ENCODE measurements at regions not wholly inside any gene's neighbourhood (a gene's known extent, or its start where the extent isn't known, plus 50 kb on each side); places are given as distances from the start of the nearest gene placed in this dataset.
"Not testable (repeated sequence)": the region's sequence is repeated elsewhere in the genome, so short reads cannot be mapped to it uniquely, and the experiment has no call there.

DNA sequence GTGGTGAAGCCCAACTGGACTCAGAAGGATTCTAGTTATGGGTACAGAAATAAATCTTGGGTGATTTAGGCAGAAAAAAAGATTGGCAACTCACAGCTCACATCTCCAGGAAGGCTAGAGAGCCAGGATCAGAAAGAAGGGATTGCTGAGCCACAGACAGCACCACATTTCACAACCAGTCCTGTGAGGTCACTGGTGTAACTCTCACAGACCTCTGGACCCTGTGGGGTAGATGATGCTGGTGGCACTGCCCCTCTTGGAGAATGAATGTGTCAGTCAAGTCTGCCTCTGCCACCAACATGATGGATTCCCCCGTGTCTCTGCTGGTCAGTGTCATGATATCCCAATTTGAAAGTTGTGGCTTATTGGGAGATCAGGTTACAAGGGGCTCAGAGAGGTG is 70.9 kb upstream of the HMCN1 start:
- H3K9me3 ChIP-seq (ENCODE audit: control insufficient read depth, low read length): no peaks in the 10 kb centered on the region
- H3K27me3 ChIP-seq (replicated peaks; ENCODE audit: control insufficient read depth, insufficient read depth, low read length, poor library complexity, severe bottlenecking): no peaks in the 10 kb centered on the region
- H3K27ac ChIP-seq (ENCODE audit: insufficient read depth, low read length, poor library complexity, severe bottlenecking): no peak overlapping the region
- no peak overlapping the region for H3K4me3 ChIP-seq (ENCODE audit: insufficient read depth, low read depth, low read length, poor library complexity, severe bottlenecking)
- DNase-seq: no peak
- H3K4me1 ChIP-seq (ENCODE audit: control insufficient read depth, insufficient read depth, low read length, poor library complexity, severe bottlenecking): no peaks in the 10 kb centered on the region
- H3K36me3 ChIP-seq (ENCODE audit: control insufficient read depth, insufficient read depth, low read length): no peaks in the 10 kb centered on the region

DNA sequence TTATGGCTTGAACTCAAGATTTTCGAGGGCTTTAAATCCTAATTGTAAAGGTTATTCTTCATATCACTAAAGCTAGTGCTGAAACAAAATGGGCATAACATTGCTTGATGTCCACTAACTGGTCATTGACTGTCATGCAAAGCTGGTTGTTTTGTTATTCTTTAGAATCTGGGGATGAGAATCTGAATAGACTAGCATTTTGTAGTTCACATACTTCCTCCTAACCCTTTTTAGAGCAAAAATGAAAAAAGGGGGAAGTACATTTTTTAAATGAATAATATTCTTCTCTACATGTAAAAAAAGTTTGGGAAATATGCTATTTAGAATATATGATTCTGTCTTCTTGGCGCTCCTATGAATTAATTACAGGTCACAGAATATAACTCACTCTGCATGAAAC is 72.2 kb upstream of the HMCN1 start:
- no peak overlapping the region for H3K4me3 ChIP-seq (ENCODE audit: insufficient read depth, low read depth, low read length, poor library complexity, severe bottlenecking)
- no peak for DNase-seq
- no peaks in the 10 kb centered on the region for H3K36me3 ChIP-seq (ENCODE audit: control insufficient read depth, insufficient read depth, low read length)
- no peaks in the 10 kb centered on the region for H3K4me1 ChIP-seq (ENCODE audit: control insufficient read depth, insufficient read depth, low read length, poor library complexity, severe bottlenecking)
- no peaks in the 10 kb centered on the region for H3K9me3 ChIP-seq (ENCODE audit: control insufficient read depth, low read length)
- H3K27me3 ChIP-seq (replicated peaks; ENCODE audit: control insufficient read depth, insufficient read depth, low read length, poor library complexity, severe bottlenecking): no peaks in the 10 kb centered on the region
- no peak overlapping the region for H3K27ac ChIP-seq (ENCODE audit: insufficient read depth, low read length, poor library complexity, severe bottlenecking)

DNA sequence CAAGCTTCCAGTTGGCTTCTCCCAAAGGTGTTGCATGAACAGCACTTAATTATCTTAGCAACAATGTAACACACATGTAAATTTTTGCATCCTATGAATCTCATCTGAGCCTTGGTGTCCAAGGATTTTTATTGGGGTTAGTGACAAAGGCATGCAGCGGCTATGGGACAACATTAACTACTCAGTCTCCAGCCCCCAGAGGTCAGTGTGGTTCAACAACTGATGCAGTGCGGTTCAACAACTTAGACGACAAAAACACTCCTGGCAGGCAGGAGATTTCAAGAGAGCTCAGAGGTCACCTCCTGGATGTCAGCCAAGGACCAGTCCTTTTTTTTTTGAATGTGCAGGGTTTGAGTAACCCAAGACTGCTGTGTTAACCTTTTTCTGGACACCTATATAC is 77.5 kb upstream of the HMCN1 start:
- DNase-seq: no peak
- no peaks in the 10 kb centered on the region for H3K4me1 ChIP-seq (ENCODE audit: control insufficient read depth, insufficient read depth, low read length, poor library complexity, severe bottlenecking)
- H3K27ac ChIP-seq (ENCODE audit: insufficient read depth, low read length, poor library complexity, severe bottlenecking): no peak overlapping the region
- no peaks in the 10 kb centered on the region for H3K27me3 ChIP-seq (replicated peaks; ENCODE audit: control insufficient read depth, insufficient read depth, low read length, poor library complexity, severe bottlenecking)
- H3K36me3 ChIP-seq (ENCODE audit: control insufficient read depth, insufficient read depth, low read length): no peaks in the 10 kb centered on the region
- no peaks in the 10 kb centered on the region for H3K9me3 ChIP-seq (ENCODE audit: control insufficient read depth, low read length)
- no peak overlapping the region for H3K4me3 ChIP-seq (ENCODE audit: insufficient read depth, low read depth, low read length, poor library complexity, severe bottlenecking)

DNA sequence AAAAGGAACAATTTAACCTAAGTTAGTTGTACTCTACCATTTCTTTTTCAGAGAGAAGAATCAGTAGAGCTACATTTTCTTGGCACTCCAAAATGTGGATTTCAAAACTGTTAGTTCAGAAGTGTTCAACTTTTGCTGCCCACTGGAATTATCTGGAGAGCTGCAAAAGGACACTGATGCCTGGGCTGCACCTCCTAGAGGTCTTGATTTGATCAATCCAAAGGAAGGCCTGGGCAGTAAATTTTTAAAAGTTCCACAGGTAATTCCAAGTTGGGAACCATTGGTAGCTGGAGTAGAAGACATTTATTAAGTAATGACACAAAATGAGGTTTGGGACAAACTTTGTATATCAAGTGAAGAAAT is 79.3 kb upstream of the HMCN1 start:
- Histone ChIP-seq H3K27me3 (replicated peaks; ENCODE audit: control insufficient read depth, insufficient read depth, low read length, poor library complexity, severe bottlenecking) (no peaks in the 10 kb centered on the region), H3K4me1 (ENCODE audit: control insufficient read depth, insufficient read depth, low read length, poor library complexity, severe bottlenecking) (no peaks in the 10 kb centered on the region), H3K27ac (ENCODE audit: insufficient read depth, low read length, poor library complexity, severe bottlenecking) (no peak overlapping the region), H3K4me3 (ENCODE audit: insufficient read depth, low read depth, low read length, poor library complexity, severe bottlenecking) (no peak overlapping the region), H3K9me3 (ENCODE audit: control insufficient read depth, low read length) (no peaks in the 10 kb centered on the region), H3K36me3 (ENCODE audit: control insufficient read depth, insufficient read depth, low read length) (no peaks in the 10 kb centered on the region)
- DNase-seq: no peak

DNA sequence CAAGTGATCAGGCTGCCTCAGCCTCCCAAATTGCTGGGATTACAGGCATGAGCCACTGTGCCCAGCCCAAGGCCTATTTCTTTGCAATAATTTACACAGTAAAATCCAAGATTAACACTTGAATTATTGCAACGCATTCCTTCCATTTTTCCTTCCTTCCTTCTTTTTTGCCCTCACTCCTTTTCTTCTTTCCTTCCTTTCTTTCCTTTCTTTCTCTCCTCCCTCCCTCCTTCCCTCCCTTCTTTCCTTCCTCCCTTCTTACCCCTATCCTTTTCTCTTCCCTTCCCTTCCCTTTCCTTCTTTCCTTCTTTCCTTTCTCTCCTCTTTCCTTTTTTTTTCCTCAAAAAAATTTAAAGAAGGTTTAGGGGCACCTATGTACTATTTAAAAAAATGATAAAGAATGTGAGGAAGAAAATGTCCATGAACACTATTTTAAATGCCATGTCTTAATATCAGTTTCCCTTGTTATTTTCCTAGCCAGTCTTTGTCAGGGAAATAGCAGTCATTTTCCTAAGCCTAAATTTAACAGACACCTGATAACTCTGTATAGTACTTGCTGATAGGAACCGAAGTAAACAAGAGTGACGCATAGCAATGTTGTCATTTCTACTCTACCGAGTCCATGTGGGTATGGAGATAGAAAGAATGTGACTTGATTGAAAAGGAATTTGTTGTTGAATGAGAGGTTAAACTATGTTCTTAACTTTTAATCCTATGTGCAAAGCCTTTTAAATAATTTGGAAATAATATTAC is 79.8 kb upstream of the HMCN1 start:
- no peaks in the 10 kb centered on the region for H3K36me3 ChIP-seq (ENCODE audit: control insufficient read depth, insufficient read depth, low read length)
- no peak overlapping the region for H3K27ac ChIP-seq (ENCODE audit: insufficient read depth, low read length, poor library complexity, severe bottlenecking)
- DNase-seq: no peak
- H3K9me3 ChIP-seq (ENCODE audit: control insufficient read depth, low read length): no peaks in the 10 kb centered on the region
- H3K4me1 ChIP-seq (ENCODE audit: control insufficient read depth, insufficient read depth, low read length, poor library complexity, severe bottlenecking): no peaks in the 10 kb centered on the region
- H3K27me3 ChIP-seq (replicated peaks; ENCODE audit: control insufficient read depth, insufficient read depth, low read length, poor library complexity, severe bottlenecking): no peaks in the 10 kb centered on the region
- no peak overlapping the region for H3K4me3 ChIP-seq (ENCODE audit: insufficient read depth, low read depth, low read length, poor library complexity, severe bottlenecking)

DNA sequence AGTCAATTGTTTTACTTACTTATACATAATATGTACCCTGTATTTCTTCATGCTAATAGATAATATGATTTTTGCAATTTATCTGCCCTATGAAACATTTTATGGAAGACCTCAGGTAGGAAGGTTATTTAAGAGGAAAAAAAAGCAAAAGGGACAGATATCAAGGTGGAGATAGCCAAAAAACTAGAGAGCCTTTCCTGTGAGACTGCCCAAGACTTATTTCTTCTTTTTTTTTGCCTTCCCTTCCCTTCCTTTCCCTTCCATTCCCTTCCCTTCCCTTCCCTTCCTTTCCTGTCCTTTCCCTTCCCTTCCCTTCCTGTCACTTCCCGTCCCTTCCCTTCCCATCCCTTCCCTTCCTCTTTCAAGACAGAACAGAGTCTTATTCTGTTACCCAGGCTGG is 80.6 kb upstream of the HMCN1 start:
- H3K9me3 ChIP-seq (ENCODE audit: control insufficient read depth, low read length): no peaks in the 10 kb centered on the region
- no peak for DNase-seq
- H3K27ac ChIP-seq (ENCODE audit: insufficient read depth, low read length, poor library complexity, severe bottlenecking): no peak overlapping the region
- H3K4me1 ChIP-seq (ENCODE audit: control insufficient read depth, insufficient read depth, low read length, poor library complexity, severe bottlenecking): no peaks in the 10 kb centered on the region
- no peaks in the 10 kb centered on the region for H3K36me3 ChIP-seq (ENCODE audit: control insufficient read depth, insufficient read depth, low read length)
- no peaks in the 10 kb centered on the region for H3K27me3 ChIP-seq (replicated peaks; ENCODE audit: control insufficient read depth, insufficient read depth, low read length, poor library complexity, severe bottlenecking)
- H3K4me3 ChIP-seq (ENCODE audit: insufficient read depth, low read depth, low read length, poor library complexity, severe bottlenecking): no peak overlapping the region

DNA sequence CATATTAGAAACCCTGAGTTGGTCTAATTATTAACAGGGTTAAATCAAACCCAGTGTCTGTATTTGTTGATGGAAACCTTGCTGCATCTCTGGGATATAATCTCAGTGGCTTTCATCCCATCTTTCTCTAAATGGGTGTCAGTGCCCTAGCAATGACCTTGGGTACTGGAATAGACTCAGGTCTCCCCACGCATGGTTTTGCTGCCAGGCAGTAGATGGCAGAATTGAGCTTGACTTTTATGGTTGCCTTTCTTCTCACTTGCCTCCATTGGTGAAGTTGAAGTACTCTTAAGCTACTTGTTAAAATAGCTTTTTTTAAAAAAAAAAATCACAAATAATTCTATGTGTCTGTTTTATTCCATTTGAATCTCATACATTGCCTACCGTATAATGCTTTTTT is 81.8 kb upstream of the HMCN1 start:
- Histone ChIP-seq H3K27ac (ENCODE audit: insufficient read depth, low read length, poor library complexity, severe bottlenecking) (no peak overlapping the region), H3K4me3 (ENCODE audit: insufficient read depth, low read depth, low read length, poor library complexity, severe bottlenecking) (no peak overlapping the region), H3K27me3 (replicated peaks; ENCODE audit: control insufficient read depth, insufficient read depth, low read length, poor library complexity, severe bottlenecking) (no peaks in the 10 kb centered on the region), H3K4me1 (ENCODE audit: control insufficient read depth, insufficient read depth, low read length, poor library complexity, severe bottlenecking) (no peaks in the 10 kb centered on the region), H3K36me3 (ENCODE audit: control insufficient read depth, insufficient read depth, low read length) (no peaks in the 10 kb centered on the region), H3K9me3 (ENCODE audit: control insufficient read depth, low read length) (no peaks in the 10 kb centered on the region)
- no peak for DNase-seq

DNA sequence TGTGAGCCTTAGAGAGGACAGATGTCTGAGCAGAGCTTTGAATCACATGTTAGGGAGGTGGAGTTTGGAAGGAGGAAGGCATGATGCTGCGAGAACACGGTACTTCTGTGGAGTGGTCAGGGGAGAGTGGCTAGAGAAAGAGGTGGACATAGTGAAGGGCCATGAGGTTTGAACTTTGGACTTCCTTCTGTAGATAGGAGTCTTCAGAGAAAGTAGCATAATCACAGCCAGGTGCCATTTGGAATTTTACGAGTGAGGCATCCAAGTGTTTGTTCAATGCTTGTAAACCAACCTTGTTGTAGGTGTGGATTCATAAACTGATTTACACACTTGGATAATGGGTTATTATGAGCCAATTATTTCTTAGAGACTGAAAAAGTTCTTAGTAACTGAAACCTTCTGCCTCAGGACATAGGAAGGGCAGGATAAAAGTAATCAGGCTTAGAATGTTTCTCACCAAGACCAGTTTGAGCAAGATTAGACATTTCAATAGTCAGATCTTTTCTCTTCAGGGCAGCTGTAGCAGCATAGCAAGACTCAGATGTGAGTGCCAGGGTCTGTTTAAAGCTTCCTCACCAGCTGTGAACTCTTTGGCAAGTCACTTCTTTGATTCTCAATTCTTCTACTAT is 83.5 kb upstream of the HMCN1 start:
- Histone ChIP-seq H3K9me3 (ENCODE audit: control insufficient read depth, low read length) (no peaks in the 10 kb centered on the region), H3K36me3 (ENCODE audit: control insufficient read depth, insufficient read depth, low read length) (no peaks in the 10 kb centered on the region), H3K27me3 (replicated peaks; ENCODE audit: control insufficient read depth, insufficient read depth, low read length, poor library complexity, severe bottlenecking) (no peaks in the 10 kb centered on the region), H3K4me1 (ENCODE audit: control insufficient read depth, insufficient read depth, low read length, poor library complexity, severe bottlenecking) (peaks cover 3% of the 10 kb centered on the region), H3K27ac (ENCODE audit: insufficient read depth, low read length, poor library complexity, severe bottlenecking) (no peak overlapping the region), H3K4me3 (ENCODE audit: insufficient read depth, low read depth, low read length, poor library complexity, severe bottlenecking) (no peak overlapping the region)
- no peak for DNase-seq

DNA sequence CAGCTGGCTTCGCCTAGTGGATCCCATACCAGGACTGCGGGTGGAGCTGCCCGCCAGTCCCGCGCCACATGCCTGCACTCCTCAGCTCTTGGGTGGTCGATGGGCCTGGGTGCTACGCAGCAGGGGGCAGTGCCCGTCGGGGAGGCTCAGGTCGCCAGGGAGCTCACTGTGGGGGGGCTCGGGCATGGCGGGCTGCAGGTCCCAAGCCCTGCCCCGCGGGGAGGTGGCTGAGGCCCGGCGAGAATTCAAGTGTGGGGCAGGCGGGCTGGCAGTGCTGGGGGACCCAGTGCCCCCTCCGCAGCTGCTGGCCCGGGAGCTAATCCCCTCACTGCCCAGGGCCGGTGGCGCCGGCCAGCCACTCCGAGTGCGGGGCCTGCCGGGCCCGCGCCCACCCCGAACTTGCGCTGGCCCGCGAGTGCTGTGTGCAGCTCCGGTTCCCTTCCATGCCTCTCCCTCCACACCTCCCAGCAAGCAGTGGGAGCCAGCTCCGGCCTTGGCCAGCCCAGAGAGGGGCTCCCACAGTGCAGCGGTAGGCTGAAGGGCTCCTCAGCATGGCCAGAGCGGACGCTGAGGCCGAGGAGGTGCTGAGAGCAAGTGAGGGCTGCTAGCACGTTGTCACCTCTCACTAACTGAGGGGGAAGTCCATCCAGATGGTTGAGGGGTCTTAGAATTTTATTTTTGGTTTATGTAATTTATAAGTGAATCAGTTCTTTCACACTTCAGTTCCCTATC is 85.2 kb upstream of the HMCN1 start:
- Histone ChIP-seq H3K9me3 (ENCODE audit: control insufficient read depth, low read length) (no peaks in the 10 kb centered on the region), H3K4me3 (ENCODE audit: insufficient read depth, low read depth, low read length, poor library complexity, severe bottlenecking) (no peak overlapping the region), H3K4me1 (ENCODE audit: control insufficient read depth, insufficient read depth, low read length, poor library complexity, severe bottlenecking) (peaks cover 3% of the 10 kb centered on the region), H3K27me3 (replicated peaks; ENCODE audit: control insufficient read depth, insufficient read depth, low read length, poor library complexity, severe bottlenecking) (no peaks in the 10 kb centered on the region), H3K36me3 (ENCODE audit: control insufficient read depth, insufficient read depth, low read length) (no peaks in the 10 kb centered on the region), H3K27ac (ENCODE audit: insufficient read depth, low read length, poor library complexity, severe bottlenecking) (no peak overlapping the region)
- DNase-seq: no peak

DNA sequence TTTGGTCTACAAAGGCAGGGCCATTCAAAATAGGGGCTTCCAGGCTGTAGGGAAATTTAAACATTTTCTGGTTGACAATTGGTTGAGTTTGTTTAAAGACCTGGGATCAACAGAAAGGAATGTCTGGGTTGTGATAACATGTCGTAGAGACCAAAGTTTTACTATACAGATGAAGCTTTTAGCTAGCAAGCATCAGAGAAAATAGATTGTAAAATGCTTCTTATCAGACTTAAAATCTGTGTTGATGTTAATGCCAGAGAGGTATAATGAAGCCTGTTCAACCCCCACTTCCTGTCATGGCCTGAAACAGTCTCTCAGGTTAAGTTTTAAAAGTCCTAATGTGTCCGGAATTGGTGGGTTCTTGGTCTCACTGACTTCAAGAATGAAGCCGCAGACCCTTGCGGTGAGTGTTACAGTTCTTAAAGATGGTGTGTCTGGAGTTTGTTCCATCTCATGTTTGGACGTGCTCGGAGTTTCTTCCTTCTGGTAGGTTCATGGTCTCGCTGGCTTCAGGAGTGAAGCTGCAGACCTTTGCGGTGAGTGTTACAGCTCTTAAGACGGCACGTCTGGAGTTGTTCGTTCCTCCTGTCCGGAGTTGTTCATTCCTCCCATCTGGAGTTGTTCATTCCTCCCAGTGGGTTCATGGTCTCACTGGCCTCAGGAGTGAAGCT is 86.5 kb upstream of the HMCN1 start:
- H3K36me3 ChIP-seq (ENCODE audit: control insufficient read depth, insufficient read depth, low read length); H3K4me1 ChIP-seq (ENCODE audit: control insufficient read depth, insufficient read depth, low read length, poor library complexity, severe bottlenecking); H3K9me3 ChIP-seq (ENCODE audit: control insufficient read depth, low read length); H3K27me3 ChIP-seq (replicated peaks; ENCODE audit: control insufficient read depth, insufficient read depth, low read length, poor library complexity, severe bottlenecking); DNase-seq; H3K4me3 ChIP-seq (ENCODE audit: insufficient read depth, low read depth, low read length, poor library complexity, severe bottlenecking); H3K27ac ChIP-seq (ENCODE audit: insufficient read depth, low read length, poor library complexity, severe bottlenecking): not testable (repeated sequence)

Data from effector memory CD4-positive, alpha-beta T cell (primary cell).